ENCODE measurements at regions not wholly inside any gene's neighbourhood (a gene's known extent, or its start where the extent isn't known, plus 50 kb on each side); places are given as distances from the start of the nearest gene placed in this dataset.

DNA sequence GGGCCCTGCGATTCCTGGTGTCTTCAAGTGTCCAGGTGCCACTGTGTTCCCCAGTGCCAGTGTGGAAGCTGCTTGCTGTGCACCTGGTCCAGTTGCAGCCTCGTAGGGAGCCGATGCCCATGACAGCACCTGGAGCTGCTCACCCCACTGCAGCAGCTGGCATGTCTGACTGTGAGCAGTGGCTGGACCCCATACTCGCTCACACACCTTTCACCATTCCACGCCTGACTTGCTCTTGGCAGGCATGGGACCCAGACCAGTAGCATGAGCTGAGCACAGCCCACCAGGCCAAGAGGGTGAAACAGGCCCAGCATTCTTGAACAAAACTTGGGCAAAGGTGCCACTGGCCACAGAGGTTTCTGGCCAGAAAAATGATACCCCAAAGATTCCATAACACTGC lies 124.5 kb upstream of the THY1 start:
- DNase-seq (ENCODE audit: low read depth in 2 of 2), result no peak

DNA sequence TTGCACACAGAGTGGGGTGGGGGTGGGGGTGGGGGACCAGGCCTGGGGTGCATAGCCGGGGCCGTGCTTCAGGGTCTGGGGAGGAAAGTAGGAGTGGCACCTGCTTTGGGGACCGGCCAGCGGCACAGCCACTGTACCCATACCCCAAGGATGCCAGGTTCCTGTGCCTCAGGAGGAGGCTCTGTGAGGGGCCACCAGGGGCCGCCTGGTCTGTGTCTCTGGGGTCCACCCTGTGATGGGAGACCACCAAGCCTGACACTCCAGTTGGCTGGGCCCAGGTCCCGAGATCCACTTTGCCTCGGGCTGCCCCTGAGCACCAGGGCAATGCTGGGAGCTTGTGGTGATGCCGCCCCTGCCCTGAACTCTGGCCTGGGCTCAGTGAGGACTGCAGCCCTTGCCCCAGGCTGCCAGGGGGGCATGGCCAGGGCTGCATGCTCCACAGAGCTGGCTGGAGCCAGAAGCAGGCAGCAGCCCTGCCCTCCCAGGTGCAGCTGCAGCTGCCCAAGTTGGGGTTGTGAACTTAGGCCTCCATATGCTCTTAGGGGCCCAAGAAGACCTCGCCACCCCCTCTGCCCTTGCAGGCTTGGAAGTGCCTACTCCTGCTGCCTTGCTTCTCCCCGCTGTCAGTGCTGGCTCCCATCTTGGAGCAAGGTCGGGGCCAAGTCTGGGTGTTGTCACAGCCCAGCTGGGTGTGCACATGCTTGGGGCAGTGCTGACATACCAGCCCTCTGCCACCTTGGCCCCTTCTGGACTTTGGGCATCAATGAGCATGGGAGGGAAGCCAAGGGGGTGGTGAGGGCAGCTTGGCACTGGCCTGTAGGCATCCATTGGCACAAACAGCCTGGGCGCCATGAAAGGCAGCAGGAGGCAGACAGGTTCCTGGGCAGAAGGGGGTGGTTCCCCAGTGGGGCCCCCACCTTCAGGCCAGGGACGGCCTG lies 123.3 kb upstream of the THY1 start:
- no peak for DNase-seq (ENCODE audit: low read depth in 2 of 2)

GRCh38 chr11:119540370-119541125 lies 117.6 kb upstream of the THY1 start:
- no peak for DNase-seq (ENCODE audit: low read depth in 2 of 2)

GRCh38 chr11:119539583-119539982 lies 116.6 kb upstream of the THY1 start:
- DNase-seq (ENCODE audit: low read depth in 2 of 2), result no peak

GRCh38 chr11:119538753-119539152 lies 115.8 kb upstream of the THY1 start:
- no peak for DNase-seq (ENCODE audit: low read depth in 2 of 2)

GRCh38 chr11:119537306-119538253 lies 114.6 kb upstream of the THY1 start:
- DNase-seq (ENCODE audit: low read depth in 2 of 2), result no peak

DNA sequence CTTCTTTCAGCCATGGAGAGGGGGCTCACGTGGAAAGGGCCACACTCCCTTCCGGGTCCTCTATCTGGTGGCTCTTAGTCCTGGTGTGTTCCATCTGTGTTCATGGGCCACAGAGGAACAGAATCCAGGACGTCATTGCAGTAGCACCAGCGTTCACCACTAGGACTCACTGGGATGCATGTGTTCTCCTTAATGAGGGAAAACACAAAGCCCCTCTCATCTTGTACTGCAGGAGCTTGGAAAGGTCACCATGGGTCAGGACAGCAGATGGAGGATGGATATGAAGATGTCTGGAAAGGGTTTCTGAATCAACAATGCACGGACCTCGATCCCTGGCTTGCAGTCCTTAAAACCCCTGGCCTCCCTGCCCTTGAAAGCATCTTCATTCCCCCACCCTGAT lies 113.8 kb upstream of the THY1 start:
- no peak for DNase-seq (ENCODE audit: low read depth in 2 of 2)

GRCh38 chr11:119533921-119534736 lies 111.2 kb upstream of the THY1 start:
- peak; percentile 26 to 45 for DNase-seq (ENCODE audit: low read depth in 2 of 2)

GRCh38 chr11:119533462-119533861 lies 110.5 kb upstream of the THY1 start:
- DNase-seq (ENCODE audit: low read depth in 2 of 2), result no peak

- DNase-seq (ENCODE audit: low read depth in 2 of 2), result no peak
Measured at GRCh38 chr11:119532551-119532950, 109.6 kb upstream of the THY1 start.

- no peak for DNase-seq (ENCODE audit: low read depth in 2 of 2)
Measured at GRCh38 chr11:119531623-119532022, 108.7 kb upstream of the THY1 start.

DNA sequence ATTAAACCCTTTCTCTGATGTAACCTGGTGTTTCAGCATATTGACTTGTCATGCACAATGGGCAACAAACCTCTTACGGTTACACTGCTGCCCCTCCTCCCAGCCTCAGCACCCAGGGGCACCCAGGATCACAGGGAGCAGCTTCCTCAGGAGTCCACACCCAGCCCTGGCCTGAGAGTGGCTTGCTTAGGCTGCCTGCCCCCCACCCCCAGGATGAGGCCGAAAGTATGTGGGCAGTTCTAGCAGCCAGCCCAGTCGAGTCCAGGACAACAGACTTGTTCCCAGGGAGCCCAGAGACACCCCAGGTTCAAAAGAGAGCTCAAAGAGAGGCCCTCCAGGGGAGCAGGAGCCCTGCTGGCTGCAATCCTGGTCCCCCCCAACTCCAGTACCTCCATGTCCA lies 108.1 kb upstream of the THY1 start:
- no peak for DNase-seq (ENCODE audit: low read depth in 2 of 2)

DNA sequence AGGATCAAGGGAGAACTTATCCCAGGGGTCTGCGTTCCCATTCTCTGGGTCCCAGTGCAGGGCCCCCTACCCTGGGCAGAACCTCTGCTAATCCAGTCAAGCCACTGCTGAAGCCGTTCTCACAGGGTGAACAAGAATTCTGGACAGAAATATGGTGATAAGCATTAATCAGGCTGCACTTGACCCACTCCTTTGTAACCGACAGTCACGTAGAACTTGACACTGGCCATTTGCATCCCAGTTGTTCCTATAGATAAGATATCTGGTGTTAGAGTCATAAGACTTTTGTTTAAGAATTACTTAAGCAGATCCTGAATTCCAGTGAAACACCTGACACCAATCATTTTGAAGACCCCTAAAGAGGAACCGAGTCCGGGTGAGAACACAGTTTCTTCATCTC lies 107.5 kb upstream of the THY1 start:
- no peak for DNase-seq (ENCODE audit: low read depth in 2 of 2)

GRCh38 chr11:119529936-119530335 lies 107.0 kb upstream of the THY1 start:
- no peak for DNase-seq (ENCODE audit: low read depth in 2 of 2)

- DNase-seq (ENCODE audit: low read depth in 2 of 2), result no peak
Measured at GRCh38 chr11:119529063-119529845, 106.3 kb upstream of the THY1 start.

DNA sequence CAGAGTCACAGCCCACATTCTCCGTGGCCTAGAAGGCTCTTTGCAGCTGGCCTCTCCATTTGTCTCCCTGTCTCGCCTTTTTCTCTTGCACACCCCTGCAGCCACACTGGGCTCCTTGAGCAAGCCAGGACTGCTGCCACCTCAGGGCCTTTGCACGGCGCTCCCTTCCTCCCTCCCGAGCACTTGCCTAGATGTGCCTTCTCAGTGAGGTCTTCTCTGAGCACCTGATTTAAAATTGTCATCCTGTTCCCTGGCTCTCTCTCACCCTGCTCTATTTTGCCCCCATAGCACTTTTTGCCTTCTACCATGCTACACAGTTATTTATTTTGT lies 102.9 kb upstream of the THY1 start:
- no peak for DNase-seq (ENCODE audit: low read depth in 2 of 2)

GRCh38 chr11:119525180-119525866 lies 102.4 kb upstream of the THY1 start:
- no peak for DNase-seq (ENCODE audit: low read depth in 2 of 2)

- DNase-seq (ENCODE audit: low read depth in 2 of 2), result no peak
Measured at GRCh38 chr11:119523539-119524157, 100.7 kb upstream of the THY1 start.

DNA sequence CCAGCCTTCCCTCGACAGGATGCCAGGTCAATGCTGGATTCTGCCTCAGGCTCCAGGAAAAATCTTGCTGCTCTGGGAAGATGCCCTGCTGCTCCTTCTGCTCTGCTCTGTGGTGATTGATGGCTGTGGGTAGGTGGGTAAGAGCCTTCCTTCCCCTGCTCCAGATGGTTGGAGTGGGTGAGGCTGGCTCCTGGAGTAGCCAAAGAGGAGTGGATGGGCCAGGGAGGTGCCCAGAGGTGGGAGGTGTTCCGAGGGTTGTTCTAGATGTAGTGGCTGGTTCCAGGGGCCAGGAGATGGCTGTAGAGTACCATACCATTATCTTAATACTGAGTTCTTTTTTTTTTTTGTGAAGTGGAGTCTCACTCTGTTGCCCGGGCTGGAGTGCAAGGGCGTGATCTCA lies 99.6 kb upstream of the THY1 start:
- no peak for DNase-seq (ENCODE audit: low read depth in 2 of 2)

Data from stimulated activated CD4-positive, alpha-beta T cell treated with anti-CD3 and anti-CD28 coated beads, Interleukin-15, amount 100 ng/mL, for 48 hours (primary cell).